ENCODE measurements at regions not wholly inside any gene's neighbourhood (a gene's known extent, or its start where the extent isn't known, plus 50 kb on each side); places are given as distances from the start of the nearest gene placed in this dataset.
"Not testable (repeated sequence)": the region's sequence is repeated elsewhere in the genome, so short reads cannot be mapped to it uniquely, and the experiment has no call there.

GRCh38 chr13:80901530-80901929, 560.6 kb upstream of the SPRY2 start:
- no peak overlapping the region for H2AFZ ChIP-seq (ENCODE audit: low read length)
- no peaks in the 10 kb centered on the region for H3K9me3 ChIP-seq (ENCODE audit: low read length)
- BruUV-seq (replicated peaks): no TSS peak
- intact Hi-C loops (cut with micrococcal nuclease): no loop called here
- H3K4me1 ChIP-seq (ENCODE audit: insufficient read depth, low read length): no peaks in the 10 kb centered on the region
- H3K27ac ChIP-seq (ENCODE audit: low read length): no peak overlapping the region
- ATAC-seq (no peak), DNase-seq (no peak)
- H3K9me2 ChIP-seq (replicated peaks; ENCODE audit: low read length): no peaks in the 10 kb centered on the region
- no peaks in the 10 kb centered on the region for H3F3A ChIP-seq (ENCODE audit: low read length, unreplicated experiment)
- no peaks in the 10 kb centered on the region for H3K79me2 ChIP-seq (ENCODE audit: low read length)
- H3K9ac ChIP-seq (ENCODE audit: low read length): no peak overlapping the region
- H3K36me3 ChIP-seq (ENCODE audit: low read depth, low read length): no peaks in the 10 kb centered on the region
- H4K20me1 ChIP-seq (ENCODE audit: low read length): no peaks in the 10 kb centered on the region
- no peak overlapping the region for H3K4me3 ChIP-seq (ENCODE audit: low read length)
- POLR2A ChIA-PET (ENCODE audit: unreplicated experiment): no interaction called here
- H3K27me3 ChIP-seq (ENCODE audit: low read length): no peaks in the 10 kb centered on the region
- TF ChIP-seq EZH2 (IDR thresholded peaks at IDR 0.05; ENCODE audit: low read length, unreplicated experiment): no peak
- TF ChIP-seq EZH2phosphoT487 (IDR thresholded peaks at IDR 0.05; ENCODE audit: borderline replicate concordance, low read length): no peak
- TF ChIP-seq CTCF (conservative IDR thresholded peaks at IDR 0.05; ENCODE audit: low read depth, low read length): no peak
- H3K4me2 ChIP-seq (ENCODE audit: low read length): no peak overlapping the region
- CTCF ChIA-PET: interaction anchor here (0.6 kb wide), 1 partner anchor 567 kb away, joined by 3 read pairs; no protein-coding TSS in a partner anchor

- Histone ChIP-seq H3K79me2 (ENCODE audit: low read length) (no peaks in the 10 kb centered on the region), H3K4me1 (ENCODE audit: insufficient read depth, low read length) (no peaks in the 10 kb centered on the region), H3K4me3 (ENCODE audit: low read length) (no peak overlapping the region), H3K9ac (ENCODE audit: low read length) (no peak overlapping the region), H3K9me2 (replicated peaks; ENCODE audit: low read length) (no peaks in the 10 kb centered on the region), H3K9me3 (ENCODE audit: low read length) (no peaks in the 10 kb centered on the region), H3K27ac (ENCODE audit: low read length) (no peak overlapping the region), H3K36me3 (ENCODE audit: low read depth, low read length) (no peaks in the 10 kb centered on the region), H4K20me1 (ENCODE audit: low read length) (no peaks in the 10 kb centered on the region), H3K4me2 (ENCODE audit: low read length) (no peak overlapping the region), H3F3A (ENCODE audit: low read length, unreplicated experiment) (no peaks in the 10 kb centered on the region), H3K27me3 (ENCODE audit: low read length) (no peaks in the 10 kb centered on the region), H2AFZ (ENCODE audit: low read length) (no peak overlapping the region)
- no peak for ATAC-seq
- BruUV-seq (replicated peaks): no TSS peak
- ChIA-PET POLR2A (ENCODE audit: unreplicated experiment) (no interaction called here), CTCF (interaction anchor here (0.6 kb wide), 1 partner anchor 567 kb away, joined by 3 read pairs; no protein-coding TSS in a partner anchor)
- no peak for DNase-seq
- intact Hi-C loops (cut with micrococcal nuclease): no loop called here
- TF ChIP-seq EZH2phosphoT487 (IDR thresholded peaks at IDR 0.05; ENCODE audit: borderline replicate concordance, low read length) (no peak), CTCF (conservative IDR thresholded peaks at IDR 0.05; ENCODE audit: low read depth, low read length) (no peak), EZH2 (IDR thresholded peaks at IDR 0.05; ENCODE audit: low read length, unreplicated experiment) (no peak)
Observed at GRCh38 chr13:80901111-80901510, 560.2 kb upstream of the SPRY2 start.

GRCh38 chr13:80900561-80900960, 559.6 kb upstream of the SPRY2 start:
- no peak for ATAC-seq
- no TSS peak for BruUV-seq (replicated peaks)

GRCh38 chr13:80897641-80898040, 556.7 kb upstream of the SPRY2 start:
- H3K9me3 ChIP-seq (ENCODE audit: low read length); H4K20me1 ChIP-seq (ENCODE audit: low read length); H3K79me2 ChIP-seq (ENCODE audit: low read length); H3K9me2 ChIP-seq (replicated peaks; ENCODE audit: low read length); POLR2A ChIA-PET (ENCODE audit: unreplicated experiment); CTCF ChIA-PET; H3F3A ChIP-seq (ENCODE audit: low read length, unreplicated experiment); H3K4me3 ChIP-seq (ENCODE audit: low read length); DNase-seq; H3K4me1 ChIP-seq (ENCODE audit: insufficient read depth, low read length); BruUV-seq (replicated peaks); H3K4me2 ChIP-seq (ENCODE audit: low read length); intact Hi-C loops (cut with micrococcal nuclease); H3K9ac ChIP-seq (ENCODE audit: low read length); H3K36me3 ChIP-seq (ENCODE audit: low read depth, low read length); H2AFZ ChIP-seq (ENCODE audit: low read length); ATAC-seq; H3K27ac ChIP-seq (ENCODE audit: low read length); H3K27me3 ChIP-seq (ENCODE audit: low read length): not testable (repeated sequence)

More at GRCh38 chr13:80900561-80900960, 559.6 kb upstream of the SPRY2 start:
- CTCF ChIA-PET: interaction anchor here (0.6 kb wide), 1 partner anchor 568 kb away, joined by 3 read pairs; no protein-coding TSS in a partner anchor
- H3K36me3 ChIP-seq (ENCODE audit: low read depth, low read length): no peaks in the 10 kb centered on the region
- H3K9me3 ChIP-seq (ENCODE audit: low read length): no peaks in the 10 kb centered on the region
- no peaks in the 10 kb centered on the region for H3K79me2 ChIP-seq (ENCODE audit: low read length)
- POLR2A ChIA-PET (ENCODE audit: unreplicated experiment): no interaction called here
- H3K27ac ChIP-seq (ENCODE audit: low read length): no peak overlapping the region
- no peak for DNase-seq
- H3K4me1 ChIP-seq (ENCODE audit: insufficient read depth, low read length): no peaks in the 10 kb centered on the region
- no peaks in the 10 kb centered on the region for H3K27me3 ChIP-seq (ENCODE audit: low read length)
- H2AFZ ChIP-seq (ENCODE audit: low read length): no peak overlapping the region
- TF ChIP-seq EZH2phosphoT487 (IDR thresholded peaks at IDR 0.05; ENCODE audit: borderline replicate concordance, low read length): no peak
- no peak for TF ChIP-seq EZH2 (IDR thresholded peaks at IDR 0.05; ENCODE audit: low read length, unreplicated experiment)
- no peak for TF ChIP-seq CTCF (conservative IDR thresholded peaks at IDR 0.05; ENCODE audit: low read depth, low read length)
- no peaks in the 10 kb centered on the region for H4K20me1 ChIP-seq (ENCODE audit: low read length)
- no peaks in the 10 kb centered on the region for H3K9me2 ChIP-seq (replicated peaks; ENCODE audit: low read length)
- no peak overlapping the region for H3K4me3 ChIP-seq (ENCODE audit: low read length)
- no peak overlapping the region for H3K9ac ChIP-seq (ENCODE audit: low read length)
- intact Hi-C loops (cut with micrococcal nuclease): no loop called here
- no peak overlapping the region for H3K4me2 ChIP-seq (ENCODE audit: low read length)
- H3F3A ChIP-seq (ENCODE audit: low read length, unreplicated experiment): no peaks in the 10 kb centered on the region
